ENCODE measurements at regions not wholly inside any gene's neighbourhood (a gene's known extent, or its start where the extent isn't known, plus 50 kb on each side); places are given as distances from the start of the nearest gene placed in this dataset.
"Not testable (repeated sequence)": the region's sequence is repeated elsewhere in the genome, so short reads cannot be mapped to it uniquely, and the experiment has no call there.

DNA sequence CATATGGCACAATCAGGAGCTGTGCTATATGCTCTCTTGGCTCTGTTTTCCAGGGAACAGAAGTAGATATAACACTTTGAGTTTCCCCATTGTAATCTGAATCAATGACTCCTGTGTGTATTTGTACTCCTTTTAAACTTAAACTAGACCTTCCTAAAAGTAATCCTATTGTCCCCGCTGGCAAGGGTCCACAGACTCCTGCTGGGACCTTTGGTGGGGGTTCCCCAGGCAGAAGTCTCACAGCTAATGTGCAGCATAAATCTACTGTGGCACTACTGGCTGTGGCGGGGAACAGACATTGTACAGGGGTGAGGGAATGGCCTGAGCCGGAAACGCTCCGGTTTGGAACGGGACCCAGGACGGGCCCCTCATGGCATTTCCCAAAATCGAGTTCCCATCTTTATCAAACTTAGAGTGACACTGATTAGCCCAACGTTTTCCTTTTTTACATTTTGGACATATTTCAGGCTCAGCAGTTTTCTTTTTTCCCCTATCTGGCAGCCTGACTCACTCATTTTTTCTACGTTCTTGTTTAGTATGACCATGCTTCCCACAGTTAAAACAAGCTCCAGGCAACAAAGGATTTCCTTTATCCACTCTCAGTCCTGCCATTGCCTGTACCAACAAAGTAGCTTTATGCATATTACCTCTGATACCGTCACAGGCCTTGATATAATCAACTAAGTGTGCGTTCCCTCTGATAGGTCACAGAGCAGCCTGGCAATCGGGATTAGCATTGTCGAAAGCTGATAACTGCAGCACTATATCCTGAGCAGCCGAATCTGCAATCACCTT is 59.5 kb upstream of the LPCAT1 start:
- TF ChIP-seq, protein P1, sequence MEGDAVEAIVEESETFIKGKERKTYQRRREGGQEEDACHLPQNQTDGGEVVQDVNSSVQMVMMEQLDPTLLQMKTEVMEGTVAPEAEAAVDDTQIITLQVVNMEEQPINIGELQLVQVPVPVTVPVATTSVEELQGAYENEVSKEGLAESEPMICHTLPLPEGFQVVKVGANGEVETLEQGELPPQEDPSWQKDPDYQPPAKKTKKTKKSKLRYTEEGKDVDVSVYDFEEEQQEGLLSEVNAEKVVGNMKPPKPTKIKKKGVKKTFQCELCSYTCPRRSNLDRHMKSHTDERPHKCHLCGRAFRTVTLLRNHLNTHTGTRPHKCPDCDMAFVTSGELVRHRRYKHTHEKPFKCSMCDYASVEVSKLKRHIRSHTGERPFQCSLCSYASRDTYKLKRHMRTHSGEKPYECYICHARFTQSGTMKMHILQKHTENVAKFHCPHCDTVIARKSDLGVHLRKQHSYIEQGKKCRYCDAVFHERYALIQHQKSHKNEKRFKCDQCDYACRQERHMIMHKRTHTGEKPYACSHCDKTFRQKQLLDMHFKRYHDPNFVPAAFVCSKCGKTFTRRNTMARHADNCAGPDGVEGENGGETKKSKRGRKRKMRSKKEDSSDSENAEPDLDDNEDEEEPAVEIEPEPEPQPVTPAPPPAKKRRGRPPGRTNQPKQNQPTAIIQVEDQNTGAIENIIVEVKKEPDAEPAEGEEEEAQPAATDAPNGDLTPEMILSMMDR (IDR thresholded peaks at IDR 0.05) = not testable (repeated sequence)
- not testable (repeated sequence) for TF ChIP-seq POLR2A (IDR thresholded peaks at IDR 0.05)

All from adrenal gland (tissue), 5 donors.